Activated naive CD8-positive, alpha-beta T cell treated with anti-CD3 and anti-CD28 coated beads for 36 hours (primary cell): ENCODE measurements at regions not wholly inside any gene's neighbourhood (a gene's known extent, or its start where the extent isn't known, plus 50 kb on each side); places are given as distances from the start of the nearest gene placed in this dataset.
"Not testable (repeated sequence)": the region's sequence is repeated elsewhere in the genome, so short reads cannot be mapped to it uniquely, and the experiment has no call there.

Experiments
- DNase-seq: peaks from one replicate; pipeline ENCODE4 v3.0.0; 2021
- H3K27ac Mint-ChIP-seq: one replicate; pipeline ENCODE4 v1.8.0; 2022; ENCODE audit warnings: mild to moderate bottlenecking, moderate library complexity, mixed read lengths
- H3K27me3 Mint-ChIP-seq: one replicate; pipeline ENCODE4 v1.8.0; 2022; ENCODE audit warnings: mild to moderate bottlenecking, mixed read lengths
- H3K36me3 Mint-ChIP-seq: one replicate; pipeline ENCODE4 v1.8.0; 2021; ENCODE audit warnings: mild to moderate bottlenecking, mixed read lengths
- H3K4me1 Mint-ChIP-seq: one replicate; pipeline ENCODE4 v1.8.0; 2021; ENCODE audit warnings: mixed read lengths
- H3K4me3 Mint-ChIP-seq: one replicate; pipeline ENCODE4 v1.8.0; 2022; ENCODE audit warnings: mild to moderate bottlenecking, moderate library complexity, mixed read lengths
- H3K9me3 Mint-ChIP-seq: one replicate; pipeline ENCODE4 v1.8.0; 2022; ENCODE audit warnings: mixed read lengths

DNA sequence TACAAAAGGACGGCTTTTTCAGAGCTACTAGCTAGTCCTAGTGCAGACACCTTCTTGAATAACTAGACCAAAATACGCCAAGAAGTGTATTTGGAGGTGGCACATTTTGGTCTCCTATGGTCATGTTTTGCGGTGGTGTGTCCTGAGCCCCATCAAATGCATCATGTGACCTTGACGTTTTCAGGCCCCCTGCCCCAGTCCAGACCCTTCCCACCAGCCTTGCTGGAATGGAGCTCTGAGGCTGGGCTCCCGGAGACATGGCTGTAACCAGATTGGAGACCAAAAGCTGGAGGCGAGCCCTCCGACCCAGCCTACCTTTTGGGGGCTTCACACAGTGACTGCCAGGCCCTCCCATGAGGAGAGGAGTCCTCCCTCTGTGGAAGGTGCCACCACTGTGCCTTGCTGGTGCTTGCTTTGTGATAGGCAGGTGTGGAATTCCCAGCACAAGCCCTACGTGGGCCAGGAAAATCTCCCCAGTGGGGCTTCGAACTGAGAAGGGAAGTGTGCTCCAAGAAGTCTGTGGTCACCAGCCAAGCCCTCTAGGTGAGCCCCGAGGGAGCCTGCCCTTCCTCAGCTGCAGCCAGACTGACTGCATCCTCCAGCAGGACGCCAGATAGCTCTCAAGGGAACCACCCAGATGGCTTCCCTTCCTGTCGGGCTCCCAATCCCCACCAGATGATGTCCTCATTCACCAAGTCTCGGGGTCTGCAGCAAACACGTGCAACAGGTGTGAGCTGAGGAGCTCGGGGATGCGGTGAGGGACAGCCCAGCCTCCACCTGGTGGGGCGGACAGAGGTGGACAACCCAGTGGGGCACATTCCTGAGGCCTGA lies 126.2 kb downstream of the ASB7 start:
- Mint-ChIP-seq H3K4me1 (no peaks in the 10 kb centered on the region), H3K4me3 (no peak overlapping the region), H3K27me3 (peaks cover 3% of the 10 kb centered on the region), H3K9me3 (no peaks in the 10 kb centered on the region), H3K36me3 (no peaks in the 10 kb centered on the region), H3K27ac (no peak overlapping the region)
- no peak for DNase-seq

DNA sequence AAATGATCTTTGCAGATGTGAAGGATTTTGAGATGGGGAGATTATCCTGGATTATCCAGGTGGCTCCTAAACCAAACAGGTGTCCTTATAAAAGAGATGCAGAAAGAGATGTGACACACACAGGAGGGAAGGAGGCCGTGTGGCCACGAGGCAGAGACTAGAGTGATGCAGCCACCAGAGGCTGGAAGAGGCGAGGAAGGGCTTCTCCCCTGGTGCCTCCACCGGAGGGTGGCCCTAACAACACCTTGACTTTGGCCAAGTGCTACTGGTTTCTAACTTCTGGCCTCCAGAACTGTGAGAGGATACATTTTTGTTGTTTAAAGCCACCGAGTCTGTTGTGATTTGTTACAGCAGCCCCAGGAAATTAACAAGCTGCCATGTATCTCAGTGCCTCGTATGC lies 127.1 kb downstream of the ASB7 start:
- no peaks in the 10 kb centered on the region for H3K4me1 Mint-ChIP-seq
- no peaks in the 10 kb centered on the region for H3K9me3 Mint-ChIP-seq
- no peak for DNase-seq
- H3K36me3 Mint-ChIP-seq: no peaks in the 10 kb centered on the region
- peaks cover 3% of the 10 kb centered on the region for H3K27me3 Mint-ChIP-seq
- no peak overlapping the region for H3K27ac Mint-ChIP-seq
- H3K4me3 Mint-ChIP-seq: no peak overlapping the region

GRCh38 chr15:100730129-100730528 lies 127.7 kb downstream of the ASB7 start:
- no peak for DNase-seq
- Mint-ChIP-seq H3K27me3 (peaks cover 3% of the 10 kb centered on the region), H3K4me3 (no peak overlapping the region), H3K4me1 (no peaks in the 10 kb centered on the region), H3K27ac (no peak overlapping the region), H3K9me3 (no peaks in the 10 kb centered on the region), H3K36me3 (no peaks in the 10 kb centered on the region)

DNA sequence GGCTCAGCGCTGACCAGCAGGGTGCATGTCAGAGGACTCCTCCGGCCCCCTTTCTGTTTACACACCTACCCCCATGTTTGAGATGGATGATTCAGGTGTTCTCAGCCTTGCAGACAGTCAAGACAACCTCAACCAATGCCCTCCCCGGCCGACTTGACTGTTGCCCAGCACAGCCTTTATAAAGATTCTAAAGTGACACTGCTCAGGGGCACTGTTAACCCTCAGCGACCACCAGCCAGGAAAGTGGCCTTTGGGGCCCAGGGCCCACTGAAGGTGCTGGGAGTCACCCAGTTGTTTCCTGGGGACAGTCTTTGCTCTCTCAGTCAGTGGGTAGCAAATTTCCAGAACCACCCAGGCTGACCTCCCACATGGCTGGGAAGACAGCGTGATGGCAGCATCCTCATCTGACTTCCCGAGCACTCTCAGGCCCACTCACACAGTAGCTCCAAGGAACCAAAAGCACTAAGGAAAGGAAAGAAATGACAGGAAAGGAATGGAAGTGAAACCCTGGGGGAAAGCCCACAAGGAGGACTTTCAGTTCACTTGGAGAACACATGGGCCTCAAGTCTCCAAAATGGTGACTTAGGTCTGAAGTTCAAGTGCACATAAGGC lies 128.4 kb downstream of the ASB7 start:
- Mint-ChIP-seq H3K4me1 (no peaks in the 10 kb centered on the region), H3K27ac (no peak overlapping the region), H3K27me3 (peaks cover 3% of the 10 kb centered on the region), H3K36me3 (no peaks in the 10 kb centered on the region), H3K4me3 (no peak overlapping the region), H3K9me3 (no peaks in the 10 kb centered on the region)
- DNase-seq: no peak

DNA sequence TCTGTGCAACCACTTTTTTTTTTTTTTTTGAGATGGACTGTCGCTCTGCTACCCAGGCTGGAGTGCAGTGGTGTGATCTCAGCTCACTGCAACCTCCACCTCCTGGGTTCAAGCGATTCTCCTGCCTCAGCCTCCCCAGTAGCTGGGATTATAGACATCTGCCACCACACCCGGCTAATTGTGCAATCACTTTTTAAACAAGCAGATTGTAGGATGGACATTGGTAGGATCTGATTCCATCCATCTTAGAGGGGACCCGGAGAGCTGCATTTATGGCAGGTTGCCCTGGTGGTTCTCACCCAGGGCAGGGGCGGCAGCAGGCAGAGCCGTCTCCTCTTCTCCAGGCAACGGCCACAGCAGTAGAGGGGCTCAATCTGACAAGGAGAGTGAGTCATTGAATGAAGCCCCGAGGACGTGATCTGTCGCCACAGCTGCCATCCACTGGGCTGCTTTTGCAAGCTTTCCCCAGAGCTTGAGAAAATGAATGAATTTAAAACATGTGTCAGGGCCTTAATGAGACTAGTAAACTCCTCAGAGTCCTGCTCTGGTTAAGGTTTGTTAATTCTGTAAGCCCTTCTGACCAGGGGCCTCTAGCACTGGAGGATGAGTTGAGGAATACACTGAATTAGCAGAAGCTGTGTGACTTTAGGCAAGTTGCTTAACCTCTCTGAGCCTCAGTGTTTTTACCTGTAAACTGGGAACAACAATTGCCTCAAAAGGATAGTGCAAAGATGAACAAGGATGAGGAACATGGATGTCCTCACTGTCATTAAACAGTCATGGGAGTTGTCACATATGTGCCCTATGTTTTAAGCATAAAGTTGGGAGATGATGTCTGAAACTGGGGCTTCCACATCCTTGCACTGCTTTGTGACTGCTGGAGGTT lies 129.1 kb downstream of the ASB7 start:
- H3K27me3 Mint-ChIP-seq: peaks cover 3% of the 10 kb centered on the region
- H3K27ac Mint-ChIP-seq: no peak overlapping the region
- H3K4me3 Mint-ChIP-seq: no peak overlapping the region
- no peaks in the 10 kb centered on the region for H3K36me3 Mint-ChIP-seq
- H3K4me1 Mint-ChIP-seq: no peaks in the 10 kb centered on the region
- H3K9me3 Mint-ChIP-seq: no peaks in the 10 kb centered on the region
- DNase-seq: no peak

GRCh38 chr15:100732211-100733055 lies 130.0 kb downstream of the ASB7 start:
- no peaks in the 10 kb centered on the region for H3K36me3 Mint-ChIP-seq
- H3K27me3 Mint-ChIP-seq: peaks cover 3% of the 10 kb centered on the region
- no peak for DNase-seq
- no peaks in the 10 kb centered on the region for H3K4me1 Mint-ChIP-seq
- no peak overlapping the region for H3K4me3 Mint-ChIP-seq
- H3K27ac Mint-ChIP-seq: no peak overlapping the region
- H3K9me3 Mint-ChIP-seq: no peaks in the 10 kb centered on the region

GRCh38 chr15:100733101-100733842 lies 130.9 kb downstream of the ASB7 start:
- Mint-ChIP-seq H3K27ac (no peak overlapping the region), H3K36me3 (no peaks in the 10 kb centered on the region), H3K4me3 (no peak overlapping the region), H3K4me1 (no peaks in the 10 kb centered on the region), H3K9me3 (no peaks in the 10 kb centered on the region), H3K27me3 (no peaks in the 10 kb centered on the region)
- no peak for DNase-seq

- H3K36me3 Mint-ChIP-seq, H3K9me3 Mint-ChIP-seq, H3K27ac Mint-ChIP-seq, H3K27me3 Mint-ChIP-seq, DNase-seq, H3K4me1 Mint-ChIP-seq, H3K4me3 Mint-ChIP-seq: not testable (repeated sequence)
Measured at GRCh38 chr15:100733843-100734185, 131.4 kb downstream of the ASB7 start.

GRCh38 chr15:100734586-100734985 lies 132.2 kb downstream of the ASB7 start:
- Mint-ChIP-seq H3K4me1 (no peaks in the 10 kb centered on the region), H3K4me3 (no peak overlapping the region), H3K27ac (no peak overlapping the region), H3K9me3 (no peaks in the 10 kb centered on the region), H3K27me3 (no peaks in the 10 kb centered on the region), H3K36me3 (no peaks in the 10 kb centered on the region)
- no peak for DNase-seq

DNA sequence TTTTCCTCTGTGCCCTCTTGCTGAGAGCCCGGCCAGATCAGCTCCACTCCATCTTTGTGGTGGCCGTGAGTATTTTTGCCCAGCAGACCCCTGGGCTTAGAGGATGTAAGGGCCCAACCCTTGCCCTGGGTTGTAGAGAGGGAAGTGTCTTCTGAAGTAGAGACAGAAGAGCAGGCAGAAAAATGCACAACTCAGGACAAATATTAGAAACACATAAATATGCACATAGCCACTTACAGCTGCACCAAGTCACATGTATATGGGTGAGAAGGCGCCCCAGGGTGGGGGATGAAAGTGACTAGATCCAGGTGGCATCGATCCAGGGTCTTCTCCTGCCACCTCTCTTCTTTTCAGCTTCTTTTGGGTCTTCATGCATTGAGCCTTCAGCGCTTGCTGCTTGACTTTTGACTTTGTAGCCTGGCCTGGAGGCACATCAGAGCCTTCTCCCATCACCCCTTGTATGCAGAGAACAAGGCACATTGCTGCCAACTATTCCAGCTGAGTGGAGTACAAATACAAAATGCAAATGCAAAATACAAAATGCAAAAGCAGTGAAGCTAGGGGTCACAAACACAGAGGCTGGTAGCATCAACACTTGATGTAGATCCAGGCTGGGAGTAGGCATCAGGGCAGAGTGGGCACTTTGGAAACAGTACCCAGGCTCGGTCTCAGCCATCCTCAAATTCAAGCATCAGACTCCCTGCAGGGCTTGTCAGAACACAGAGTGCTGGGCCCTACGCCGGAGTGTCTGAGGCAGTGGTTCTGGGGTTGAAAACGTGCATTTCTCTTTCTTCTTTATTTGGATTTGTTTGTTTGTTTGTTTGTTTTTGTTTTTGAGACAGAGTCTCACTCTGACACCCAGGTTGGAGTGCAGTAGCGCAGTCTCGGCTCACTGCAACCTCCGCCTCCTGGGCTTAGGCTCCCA lies 133.0 kb downstream of the ASB7 start:
- no peak for DNase-seq
- H3K9me3 Mint-ChIP-seq: no peaks in the 10 kb centered on the region
- H3K36me3 Mint-ChIP-seq: no peaks in the 10 kb centered on the region
- no peak overlapping the region for H3K27ac Mint-ChIP-seq
- H3K4me3 Mint-ChIP-seq: no peak overlapping the region
- H3K27me3 Mint-ChIP-seq: no peaks in the 10 kb centered on the region
- no peaks in the 10 kb centered on the region for H3K4me1 Mint-ChIP-seq

DNA sequence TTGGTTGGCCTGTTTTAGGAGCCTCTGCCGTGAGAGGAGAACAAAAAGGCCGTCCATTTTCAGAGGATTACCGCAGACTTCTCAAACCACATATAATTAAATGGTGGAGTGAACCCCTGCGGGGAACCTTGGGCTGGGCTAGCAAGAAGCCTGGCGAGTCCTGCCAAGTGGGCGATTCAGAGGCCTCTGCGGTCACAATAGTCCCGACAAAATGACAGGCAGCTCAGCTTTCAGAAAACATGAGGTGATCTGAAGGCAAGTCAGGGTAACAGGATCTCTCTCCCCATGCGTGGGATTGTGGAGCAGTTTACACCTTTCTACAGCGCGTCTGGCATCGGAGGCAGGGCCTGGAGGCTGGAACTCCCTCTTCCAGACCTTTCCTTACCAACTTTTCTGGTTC lies 134.8 kb downstream of the ASB7 start:
- Mint-ChIP-seq H3K36me3 (no peaks in the 10 kb centered on the region), H3K4me1 (no peaks in the 10 kb centered on the region), H3K4me3 (no peak overlapping the region), H3K9me3 (no peaks in the 10 kb centered on the region), H3K27me3 (peaks cover 7% of the 10 kb centered on the region), H3K27ac (no peak overlapping the region)
- no peak for DNase-seq

DNA sequence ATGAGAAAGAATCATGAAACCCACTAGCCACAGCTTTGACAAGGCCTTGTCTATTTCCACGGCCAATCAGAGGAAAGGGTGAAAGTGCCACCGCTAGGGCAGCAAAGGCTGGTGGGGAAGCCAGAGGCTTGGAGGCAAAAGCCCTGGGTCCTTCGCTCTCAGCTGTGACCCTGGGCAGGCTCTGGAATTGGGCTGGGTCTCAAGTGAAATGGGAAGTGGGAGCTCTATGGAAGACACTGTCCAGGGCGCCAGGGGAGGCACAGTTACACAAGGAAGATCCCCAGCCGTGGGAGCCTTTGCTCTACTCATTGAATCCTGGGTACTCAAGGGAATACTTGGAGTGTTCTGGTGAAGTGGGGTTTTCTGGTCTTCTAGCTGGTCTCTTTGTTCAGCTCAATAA lies 136.2 kb downstream of the ASB7 start:
- Mint-ChIP-seq H3K27me3 (peaks cover 16% of the 10 kb centered on the region), H3K9me3 (no peaks in the 10 kb centered on the region), H3K36me3 (no peaks in the 10 kb centered on the region), H3K27ac (no peak overlapping the region), H3K4me3 (no peak overlapping the region), H3K4me1 (no peaks in the 10 kb centered on the region)
- DNase-seq: no peak

DNA sequence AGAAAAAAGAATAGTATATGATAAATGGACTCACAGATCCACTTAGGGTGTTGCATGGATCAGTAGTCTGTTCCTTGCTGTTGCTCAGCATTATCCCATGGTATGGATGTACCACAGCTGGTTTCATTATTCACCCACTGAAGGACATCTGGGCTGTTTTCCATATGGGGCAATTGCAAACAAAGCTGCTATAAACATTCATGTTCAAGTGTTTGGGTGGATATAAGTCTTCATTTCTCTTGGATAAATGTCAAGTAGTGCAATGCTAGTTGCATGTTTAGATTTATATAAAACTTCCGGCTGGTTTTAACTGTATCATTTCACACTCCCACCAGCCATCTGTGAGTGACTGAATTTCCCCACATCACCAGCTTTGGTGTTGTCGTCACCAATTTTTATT lies 137.7 kb downstream of the ASB7 start:
- Mint-ChIP-seq H3K27ac (no peak overlapping the region), H3K27me3 (peaks cover 26% of the 10 kb centered on the region)
- DNase-seq: no peak

More for the DNA sequence above, 137.7 kb downstream of the ASB7 start:
- Mint-ChIP-seq H3K9me3 (no peaks in the 10 kb centered on the region), H3K36me3 (no peaks in the 10 kb centered on the region), H3K4me1 (no peaks in the 10 kb centered on the region), H3K4me3 (no peak overlapping the region)
